AG04449 (cell line): ENCODE measurements at regions not wholly inside any gene's neighbourhood (a gene's known extent, or its start where the extent isn't known, plus 50 kb on each side); places are given as distances from the start of the nearest gene placed in this dataset.

Source experiments
- CTCF ChIA-PET: fragments of 350-600 bp; formaldehyde crosslinking; extraction: SDS; loops from one replicate; lab custom pipeline; 2021; ENCODE audit warnings: antibody characterized with exemption; lab: Yijun Ruan, JAX
- POLR2A ChIA-PET: fragments of 400-600, 350-600 bp; formaldehyde crosslinking; extraction: SDS; loops from one replicate; lab custom pipeline; 2020; ENCODE audit warnings: antibody characterized with exemption, inconsistent platforms; lab: Yijun Ruan, JAX
- DNase-seq: peaks from one replicate; pipeline ENCODE4 v3.0.0-alpha.2; 2010; ENCODE audit warnings: low read depth, low spot score
- H3K4me3 ChIP-seq: 2 replicates; pipeline ENCODE4 v1.5.1; 2011; ENCODE audit warnings: low read depth, mild to moderate bottlenecking, control low read depth, low read length
- TF ChIP-seq, protein P1 (sequence below): IDR thresholded peaks from one replicate; pipeline ENCODE4 v1.5.1; 2011; ENCODE audit warnings: mild to moderate bottlenecking, moderate library complexity, low read length, control low read depth, inconsistent platforms; ENCODE audit not compliant: insufficient read depth; ENCODE audit errors: missing control alignments

DNA sequence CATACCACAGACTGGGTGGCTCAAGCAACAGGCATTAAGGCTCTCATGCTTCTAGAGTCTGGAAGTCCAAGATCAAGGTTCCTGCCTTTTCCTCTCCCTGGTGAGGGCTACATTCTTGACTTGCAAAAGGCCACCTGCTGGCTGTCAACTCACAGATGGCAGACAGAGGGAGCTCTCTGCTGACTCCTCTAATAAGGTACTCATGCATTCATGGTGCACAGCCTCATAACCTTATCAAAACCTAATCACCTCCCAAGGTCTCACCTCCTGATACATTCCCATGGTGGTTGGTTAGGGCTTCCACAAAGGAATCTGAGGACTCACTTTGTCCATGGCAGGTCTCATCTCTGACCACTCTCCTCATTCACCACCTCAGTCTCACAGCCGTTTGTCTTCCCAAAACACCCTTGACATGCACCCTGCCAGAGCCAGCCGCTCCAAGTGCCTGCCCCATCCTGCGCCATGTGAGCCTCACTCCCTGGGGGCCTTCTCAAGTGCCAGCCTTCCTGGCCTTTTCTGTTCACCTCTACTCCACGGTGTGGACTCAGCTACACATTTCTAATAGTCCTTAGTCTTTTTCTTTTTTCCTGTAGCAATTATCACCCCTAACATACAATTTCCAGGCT lies 400.3 kb upstream of the ADARB2 start:
- no peak overlapping the region for H3K4me3 ChIP-seq
- CTCF ChIA-PET = no interaction called here
- TF ChIP-seq, protein P1, sequence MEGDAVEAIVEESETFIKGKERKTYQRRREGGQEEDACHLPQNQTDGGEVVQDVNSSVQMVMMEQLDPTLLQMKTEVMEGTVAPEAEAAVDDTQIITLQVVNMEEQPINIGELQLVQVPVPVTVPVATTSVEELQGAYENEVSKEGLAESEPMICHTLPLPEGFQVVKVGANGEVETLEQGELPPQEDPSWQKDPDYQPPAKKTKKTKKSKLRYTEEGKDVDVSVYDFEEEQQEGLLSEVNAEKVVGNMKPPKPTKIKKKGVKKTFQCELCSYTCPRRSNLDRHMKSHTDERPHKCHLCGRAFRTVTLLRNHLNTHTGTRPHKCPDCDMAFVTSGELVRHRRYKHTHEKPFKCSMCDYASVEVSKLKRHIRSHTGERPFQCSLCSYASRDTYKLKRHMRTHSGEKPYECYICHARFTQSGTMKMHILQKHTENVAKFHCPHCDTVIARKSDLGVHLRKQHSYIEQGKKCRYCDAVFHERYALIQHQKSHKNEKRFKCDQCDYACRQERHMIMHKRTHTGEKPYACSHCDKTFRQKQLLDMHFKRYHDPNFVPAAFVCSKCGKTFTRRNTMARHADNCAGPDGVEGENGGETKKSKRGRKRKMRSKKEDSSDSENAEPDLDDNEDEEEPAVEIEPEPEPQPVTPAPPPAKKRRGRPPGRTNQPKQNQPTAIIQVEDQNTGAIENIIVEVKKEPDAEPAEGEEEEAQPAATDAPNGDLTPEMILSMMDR = no peak
- POLR2A ChIA-PET = no interaction called here
- DNase-seq = no peak

DNA sequence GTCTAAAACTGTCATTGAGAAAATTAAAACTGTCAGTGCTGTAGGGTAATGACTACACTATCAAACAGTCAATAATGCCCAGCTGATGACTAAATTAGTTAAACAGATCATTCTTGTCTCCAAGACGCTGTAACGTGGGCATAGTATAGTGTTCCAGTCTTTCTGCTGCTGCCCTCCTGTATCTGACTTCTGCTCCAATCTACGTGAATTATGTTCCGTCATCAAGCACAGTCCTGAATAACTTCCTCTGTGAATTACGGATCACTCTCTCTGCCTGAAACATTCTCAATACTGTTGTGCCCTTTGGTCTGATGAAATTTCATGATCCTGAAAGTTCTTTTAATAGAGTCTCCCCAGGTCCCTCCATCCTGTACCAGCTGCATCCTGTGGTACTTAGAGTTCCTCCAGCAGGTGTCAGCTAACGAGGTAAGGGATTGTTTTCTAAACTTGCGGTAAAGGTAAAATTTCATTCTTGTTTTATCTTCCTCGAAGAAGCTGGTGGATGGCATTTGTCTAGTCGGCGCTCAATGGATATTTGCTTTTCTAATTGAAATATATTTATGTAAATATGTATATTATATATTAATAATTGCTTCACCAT lies 393.5 kb upstream of the ADARB2 start:
- CTCF ChIA-PET = no interaction called here
- TF ChIP-seq, protein P1 = no peak
- no peak overlapping the region for H3K4me3 ChIP-seq
- POLR2A ChIA-PET = no interaction called here
- no peak for DNase-seq

GRCh38 chr10:2128991-2129390 lies 391.7 kb upstream of the ADARB2 start:
- H3K4me3 ChIP-seq = no peak overlapping the region
- no peak for DNase-seq
- ChIA-PET CTCF (no interaction called here), POLR2A (no interaction called here)
- TF ChIP-seq, protein P1 = no peak

GRCh38 chr10:2124135-2124534 lies 386.8 kb upstream of the ADARB2 start:
- POLR2A ChIA-PET = no interaction called here

GRCh38 chr10:2122431-2123124 lies 385.3 kb upstream of the ADARB2 start:
- TF ChIP-seq, protein P1 = no peak
- POLR2A ChIA-PET = no interaction called here

More at GRCh38 chr10:2124135-2124534, 386.8 kb upstream of the ADARB2 start:
- TF ChIP-seq, protein P1 = no peak
- H3K4me3 ChIP-seq = no peak overlapping the region
- DNase-seq = no peak
- CTCF ChIA-PET = no interaction called here

GRCh38 chr10:2121929-2122328 lies 384.6 kb upstream of the ADARB2 start:
- POLR2A ChIA-PET = no interaction called here
- TF ChIP-seq, protein P1 = no peak
- no peak overlapping the region for H3K4me3 ChIP-seq
- CTCF ChIA-PET = no interaction called here
- no peak for DNase-seq

More at GRCh38 chr10:2122431-2123124, 385.3 kb upstream of the ADARB2 start:
- H3K4me3 ChIP-seq = no peak overlapping the region
- CTCF ChIA-PET = no interaction called here
- no peak for DNase-seq
